Prostate gland (tissue), 2 donors: ENCODE measurements at regions not wholly inside any gene's neighbourhood (a gene's known extent, or its start where the extent isn't known, plus 50 kb on each side); places are given as distances from the start of the nearest gene placed in this dataset.
"Not testable (repeated sequence)": the region's sequence is repeated elsewhere in the genome, so short reads cannot be mapped to it uniquely, and the experiment has no call there.

Experiments used
- DNase-seq: peaks from one replicate; pipeline ENCODE4 v3.0.0-alpha.2; 2019; ENCODE audit warnings: low spot score
- H3K27ac ChIP-seq, 2 donors: fragments of 200-600 bp; sonication (generic); 2 replicates each; pipeline ENCODE4 v1.5.1; 2017 to 2019
- H3K27me3 ChIP-seq: fragments of 200-600 bp; sonication (generic); replicated peaks from 2 replicates; pipeline ENCODE4 v1.5.1; 2019; ENCODE audit not compliant: insufficient read depth
- H3K36me3 ChIP-seq, 2 donors: fragments of 200-600 bp; sonication (generic); 1 replicate in 1 of 2; 2 replicates in 1 of 2; pipeline versions ENCODE4 v1.5.1 to v1.8.1; 2017 to 2019
- H3K4me1 ChIP-seq: fragments of 200-600 bp; sonication (generic); replicated peaks from 2 replicates; pipeline ENCODE4 v1.5.1; 2019
- H3K4me3 ChIP-seq, 2 donors: fragments of 200-600 bp; sonication (generic); 2 replicates each; pipeline ENCODE4 v1.5.1; 2017 to 2019
- H3K9me3 ChIP-seq: fragments of 200-600 bp; sonication (generic); 2 replicates; pipeline ENCODE4 v1.5.1; 2017
- POLR2A ChIP-seq: fragments of 450-650 bp; IDR thresholded peaks from one replicate; pipeline ENCODE4 v1.6.1; 2016; ENCODE audit warnings: antibody characterized with exemption, mild to moderate bottlenecking
- POLR2AphosphoS5 ChIP-seq: sonication (generic); formaldehyde crosslinking; IDR thresholded peaks from one replicate; pipeline ENCODE4 v1.6.1; 2017; ENCODE audit warnings: antibody characterized with exemption
- WGBS: methylation state at CpG from one replicate; pipeline ENCODE4 v1.1.5; 2018; 5-methylcytosine and 5-hydroxymethylcytosine counted together
- intact Hi-C: fragments of 100-400 bp; cut with DNase I; formaldehyde crosslinking; loops from one replicate; pipeline ENCODE4 v1.14.2; 2022
- TF ChIP-seq, protein P1 (sequence below), 4 experiments: fragments of 200-600 bp in 2 of 4; fragments of 450-650 bp in 2 of 4; sonication (generic) in 2 of 4; IDR thresholded peaks; 1 replicate in 3 of 4; 2 replicates in 1 of 4; pipeline ENCODE4 v1.5.1; 2016 to 2019; ENCODE audit warnings: antibody characterized with exemption in 4 of 4, mild to moderate bottlenecking in 2 of 4, moderate library complexity in 2 of 4

DNA sequence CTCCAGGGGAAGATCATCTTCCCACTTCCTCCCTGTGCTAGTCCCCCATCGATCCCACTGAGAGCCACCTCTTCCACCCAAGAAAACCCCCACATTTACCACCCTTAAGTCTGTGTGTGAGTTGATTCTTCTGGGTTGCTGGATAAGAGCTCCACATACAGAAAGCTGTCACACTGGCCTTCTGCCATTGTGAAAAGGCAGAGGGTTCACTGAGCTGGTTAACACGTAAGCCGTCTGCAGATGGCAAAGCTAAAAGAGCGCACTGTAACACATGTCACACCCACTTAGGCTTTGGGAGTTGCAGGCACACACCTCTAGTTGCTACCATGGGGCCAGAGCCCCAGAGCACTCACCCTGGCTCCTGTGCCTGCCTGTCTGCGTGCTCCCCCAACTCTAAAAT is 309.8 kb upstream of the LRRC3B start:
- Histone ChIP-seq H3K9me3 (no peaks in the 10 kb centered on the region), H3K27ac (no peak overlapping the region), H3K36me3 (no peaks in the 10 kb centered on the region), H3K4me1 (no peaks in the 10 kb centered on the region), H3K4me3 (no peak overlapping the region), H3K27me3 (no peaks in the 10 kb centered on the region)
- TF ChIP-seq POLR2AphosphoS5 = no peak
- TF ChIP-seq, protein P1, sequence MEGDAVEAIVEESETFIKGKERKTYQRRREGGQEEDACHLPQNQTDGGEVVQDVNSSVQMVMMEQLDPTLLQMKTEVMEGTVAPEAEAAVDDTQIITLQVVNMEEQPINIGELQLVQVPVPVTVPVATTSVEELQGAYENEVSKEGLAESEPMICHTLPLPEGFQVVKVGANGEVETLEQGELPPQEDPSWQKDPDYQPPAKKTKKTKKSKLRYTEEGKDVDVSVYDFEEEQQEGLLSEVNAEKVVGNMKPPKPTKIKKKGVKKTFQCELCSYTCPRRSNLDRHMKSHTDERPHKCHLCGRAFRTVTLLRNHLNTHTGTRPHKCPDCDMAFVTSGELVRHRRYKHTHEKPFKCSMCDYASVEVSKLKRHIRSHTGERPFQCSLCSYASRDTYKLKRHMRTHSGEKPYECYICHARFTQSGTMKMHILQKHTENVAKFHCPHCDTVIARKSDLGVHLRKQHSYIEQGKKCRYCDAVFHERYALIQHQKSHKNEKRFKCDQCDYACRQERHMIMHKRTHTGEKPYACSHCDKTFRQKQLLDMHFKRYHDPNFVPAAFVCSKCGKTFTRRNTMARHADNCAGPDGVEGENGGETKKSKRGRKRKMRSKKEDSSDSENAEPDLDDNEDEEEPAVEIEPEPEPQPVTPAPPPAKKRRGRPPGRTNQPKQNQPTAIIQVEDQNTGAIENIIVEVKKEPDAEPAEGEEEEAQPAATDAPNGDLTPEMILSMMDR (IDR thresholded peaks at IDR 0.05) = no peak
- no peak for TF ChIP-seq POLR2A
- intact Hi-C loops = no loop called here
- no peak for DNase-seq
- WGBS = 88% methylated on average over 5 of the region's 5 CpGs

DNA sequence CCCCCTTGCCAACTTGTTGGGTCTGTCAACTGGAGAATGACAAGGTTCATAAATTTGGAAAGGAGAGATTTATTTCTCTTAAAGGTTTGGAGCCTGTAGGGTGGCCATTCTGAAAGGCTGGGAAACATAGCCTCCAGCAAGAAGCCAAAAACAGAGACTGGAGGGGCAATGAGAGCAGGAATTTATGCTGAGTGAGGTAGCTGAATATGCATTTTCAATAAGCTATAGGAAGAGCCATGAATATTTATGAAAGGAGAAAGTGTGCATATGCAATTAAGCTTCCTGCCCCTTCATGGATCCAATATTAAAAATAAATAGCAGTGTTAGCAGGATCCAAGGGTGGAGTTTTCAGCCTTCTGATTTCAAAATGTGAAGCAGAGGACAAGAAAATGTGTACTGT is 306.1 kb upstream of the LRRC3B start:
- no peak overlapping the region for H3K27ac ChIP-seq
- intact Hi-C loops = no loop called here
- no peaks in the 10 kb centered on the region for H3K27me3 ChIP-seq
- no peak for DNase-seq
- H3K4me1 ChIP-seq = no peaks in the 10 kb centered on the region
- no peaks in the 10 kb centered on the region for H3K36me3 ChIP-seq
- H3K9me3 ChIP-seq = no peaks in the 10 kb centered on the region
- H3K4me3 ChIP-seq = no peak overlapping the region
- TF ChIP-seq POLR2A (no peak), POLR2AphosphoS5 (no peak)
- TF ChIP-seq, protein P1 (IDR thresholded peaks at IDR 0.05) = no peak

DNA sequence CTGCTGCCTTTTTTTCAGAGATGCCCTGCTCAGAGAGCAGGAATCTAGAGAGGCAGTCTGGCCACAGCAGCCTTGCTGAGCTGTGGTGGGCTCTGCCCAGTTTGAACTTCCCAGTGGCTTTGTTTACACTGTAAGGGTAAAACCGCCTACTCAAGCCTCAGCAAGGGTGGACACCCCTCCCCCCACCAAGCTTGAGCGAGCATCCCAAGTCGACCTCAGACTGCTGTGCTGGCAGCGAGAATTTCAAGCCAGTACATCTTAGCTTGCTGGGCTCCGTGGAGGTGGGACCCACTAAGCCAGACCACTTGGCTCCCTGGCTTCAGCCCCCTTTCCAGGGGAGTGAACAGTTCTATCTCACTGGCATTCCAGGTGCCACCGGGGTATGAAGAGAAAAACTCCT is 298.8 kb upstream of the LRRC3B start:
- H3K27me3 ChIP-seq, H3K36me3 ChIP-seq, DNase-seq, H3K4me1 ChIP-seq, H3K27ac ChIP-seq, intact Hi-C loops, H3K9me3 ChIP-seq, H3K4me3 ChIP-seq: not testable (repeated sequence)
- 71% methylated on average over 6 of the region's 6 CpGs for WGBS

DNA sequence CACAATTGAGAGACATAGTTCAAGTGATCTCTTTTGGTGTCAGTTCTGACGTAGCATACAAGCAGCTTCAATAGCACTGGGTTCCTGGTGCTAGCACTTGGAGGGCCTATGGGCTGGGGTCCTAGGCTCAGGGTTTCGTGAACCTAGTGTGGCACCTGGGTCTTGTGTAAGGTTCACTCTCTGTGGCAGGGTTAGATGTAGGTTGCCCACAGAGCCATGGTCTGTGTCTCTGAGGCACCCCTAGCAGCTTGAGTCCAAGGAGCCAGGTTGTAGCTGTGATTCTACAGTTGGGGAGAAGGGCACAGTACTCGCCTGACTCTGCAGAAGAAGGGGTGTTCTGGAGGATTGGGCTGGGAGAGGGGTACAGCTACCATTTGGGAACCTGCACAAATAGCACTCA is 282.6 kb upstream of the LRRC3B start:
- no peaks in the 10 kb centered on the region for H3K36me3 ChIP-seq
- H3K27ac ChIP-seq = no peak overlapping the region
- no peak for DNase-seq
- intact Hi-C loops = no loop called here
- no peaks in the 10 kb centered on the region for H3K4me1 ChIP-seq
- H3K9me3 ChIP-seq = no peaks in the 10 kb centered on the region
- TF ChIP-seq, protein P1 (IDR thresholded peaks at IDR 0.05) = no peak
- TF ChIP-seq POLR2AphosphoS5 (no peak), POLR2A (no peak)
- H3K27me3 ChIP-seq = no peaks in the 10 kb centered on the region
- H3K4me3 ChIP-seq = no peak overlapping the region
- WGBS = 92% methylated on average over 3 of the region's 3 CpGs

DNA sequence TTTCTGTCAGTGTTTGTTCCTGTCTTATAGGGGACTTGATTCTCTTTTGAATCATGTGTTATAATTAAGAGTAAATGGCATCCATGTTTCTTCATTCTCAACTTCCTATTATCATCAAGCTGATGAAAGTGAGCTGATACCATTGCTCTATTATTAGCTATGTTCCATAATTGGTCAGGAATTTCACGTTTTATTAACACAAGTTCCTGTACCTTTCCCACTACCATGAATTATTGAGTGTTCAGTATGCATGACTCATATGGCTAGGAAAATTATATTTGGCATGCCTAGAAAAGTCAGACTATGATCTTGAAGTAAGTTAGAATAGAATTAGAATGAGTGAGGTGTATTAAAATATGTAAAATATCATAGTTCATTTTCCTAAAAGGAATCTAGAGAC is 278.9 kb upstream of the LRRC3B start:
- Histone ChIP-seq H3K36me3 (no peaks in the 10 kb centered on the region), H3K4me3 (no peak overlapping the region), H3K9me3 (no peaks in the 10 kb centered on the region), H3K4me1 (no peaks in the 10 kb centered on the region), H3K27me3 (no peaks in the 10 kb centered on the region), H3K27ac (no peak overlapping the region)
- TF ChIP-seq POLR2A (no peak), POLR2AphosphoS5 (no peak)
- TF ChIP-seq, protein P1 (IDR thresholded peaks at IDR 0.05) = no peak
- WGBS = 56% methylated on average over 1 of the region's 1 CpG
- no peak for DNase-seq
- intact Hi-C loops = no loop called here
